Prostate gland (tissue), 2 donors: ENCODE measurements at regions not wholly inside any gene's neighbourhood (a gene's known extent, or its start where the extent isn't known, plus 50 kb on each side); places are given as distances from the start of the nearest gene placed in this dataset.
"Not testable (repeated sequence)": the region's sequence is repeated elsewhere in the genome, so short reads cannot be mapped to it uniquely, and the experiment has no call there.

Source experiments
- DNase-seq: peaks from one replicate; pipeline ENCODE4 v3.0.0-alpha.2; 2019; ENCODE audit warnings: low spot score
- H3K27ac ChIP-seq, 2 donors: fragments of 200-600 bp; sonication (generic); 2 replicates each; pipeline ENCODE4 v1.5.1; 2017 to 2019
- H3K27me3 ChIP-seq: fragments of 200-600 bp; sonication (generic); replicated peaks from 2 replicates; pipeline ENCODE4 v1.5.1; 2019; ENCODE audit not compliant: insufficient read depth
- H3K36me3 ChIP-seq, 2 donors: fragments of 200-600 bp; sonication (generic); 1 replicate in 1 of 2; 2 replicates in 1 of 2; pipeline versions ENCODE4 v1.5.1 to v1.8.1; 2017 to 2019
- H3K4me1 ChIP-seq: fragments of 200-600 bp; sonication (generic); replicated peaks from 2 replicates; pipeline ENCODE4 v1.5.1; 2019
- H3K4me3 ChIP-seq, 2 donors: fragments of 200-600 bp; sonication (generic); 2 replicates each; pipeline ENCODE4 v1.5.1; 2017 to 2019
- H3K9me3 ChIP-seq: fragments of 200-600 bp; sonication (generic); 2 replicates; pipeline ENCODE4 v1.5.1; 2017
- WGBS: methylation state at CpG from one replicate; pipeline ENCODE4 v1.1.5; 2018; 5-methylcytosine and 5-hydroxymethylcytosine counted together
- intact Hi-C: fragments of 100-400 bp; cut with DNase I; formaldehyde crosslinking; loops from one replicate; pipeline ENCODE4 v1.14.2; 2022

- H3K4me1 ChIP-seq, intact Hi-C loops, DNase-seq, H3K9me3 ChIP-seq, H3K4me3 ChIP-seq, H3K36me3 ChIP-seq, H3K27ac ChIP-seq, H3K27me3 ChIP-seq: not testable (repeated sequence)
- WGBS: 41% methylated on average over 2 of the region's 2 CpGs
These were observed 286.2 kb upstream of the C1QTNF3 start for GRCh38 chr5:34329201-34329600.

- H3K36me3 ChIP-seq, H3K4me1 ChIP-seq, intact Hi-C loops, H3K9me3 ChIP-seq, H3K27me3 ChIP-seq, H3K4me3 ChIP-seq, H3K27ac ChIP-seq, DNase-seq: not testable (repeated sequence)
These were observed 286.6 kb upstream of the C1QTNF3 start for GRCh38 chr5:34329611-34330108.

- H3K27ac ChIP-seq, H3K9me3 ChIP-seq, H3K36me3 ChIP-seq, intact Hi-C loops, H3K27me3 ChIP-seq, H3K4me1 ChIP-seq, DNase-seq, H3K4me3 ChIP-seq: not testable (repeated sequence)
These were observed 289.0 kb upstream of the C1QTNF3 start for GRCh38 chr5:34331928-34332454.

- 81% methylated on average over 1 of the region's 1 CpG for WGBS
- H3K27ac ChIP-seq, DNase-seq, H3K4me1 ChIP-seq, H3K36me3 ChIP-seq, H3K9me3 ChIP-seq, H3K4me3 ChIP-seq, intact Hi-C loops, H3K27me3 ChIP-seq: not testable (repeated sequence)
These were observed 296.5 kb upstream of the C1QTNF3 start for GRCh38 chr5:34339408-34340001.

- DNase-seq, H3K4me3 ChIP-seq, H3K27me3 ChIP-seq, H3K36me3 ChIP-seq, intact Hi-C loops, H3K4me1 ChIP-seq, H3K9me3 ChIP-seq, H3K27ac ChIP-seq: not testable (repeated sequence)
- 33% methylated on average over 2 of the region's 2 CpGs for WGBS
These were observed 301.7 kb upstream of the RAI14 start for GRCh38 chr5:34354440-34354839.

GRCh38 chr5:34371417-34371816, 284.7 kb upstream of the RAI14 start:
- intact Hi-C loops, H3K36me3 ChIP-seq, DNase-seq, H3K9me3 ChIP-seq, H3K4me1 ChIP-seq, H3K4me3 ChIP-seq, H3K27me3 ChIP-seq, H3K27ac ChIP-seq: not testable (repeated sequence)
- WGBS: 65% methylated on average over 2 of the region's 2 CpGs

GRCh38 chr5:34371817-34372216, 284.3 kb upstream of the RAI14 start:
- DNase-seq: not testable (repeated sequence)

GRCh38 chr5:34372739-34373138, 283.4 kb upstream of the RAI14 start:
- intact Hi-C loops, H3K27ac ChIP-seq, H3K4me1 ChIP-seq, H3K27me3 ChIP-seq, H3K4me3 ChIP-seq, H3K9me3 ChIP-seq, H3K36me3 ChIP-seq, DNase-seq: not testable (repeated sequence)
- WGBS: 39% methylated on average over 5 of the region's 5 CpGs

More at GRCh38 chr5:34371817-34372216, 284.3 kb upstream of the RAI14 start:
- H3K4me3 ChIP-seq, H3K9me3 ChIP-seq, H3K36me3 ChIP-seq, H3K4me1 ChIP-seq, intact Hi-C loops, H3K27ac ChIP-seq, H3K27me3 ChIP-seq: not testable (repeated sequence)
- WGBS: 94% methylated on average over 1 of the region's 1 CpG

GRCh38 chr5:34377651-34378050, 278.5 kb upstream of the RAI14 start:
- H3K27ac ChIP-seq, H3K27me3 ChIP-seq, H3K36me3 ChIP-seq, H3K4me3 ChIP-seq, H3K4me1 ChIP-seq, H3K9me3 ChIP-seq, intact Hi-C loops, DNase-seq: not testable (repeated sequence)
- 82% methylated on average over 2 of the region's 2 CpGs for WGBS

- WGBS: 94% methylated on average over 2 of the region's 2 CpGs
- H3K9me3 ChIP-seq, H3K4me1 ChIP-seq, H3K36me3 ChIP-seq, intact Hi-C loops, H3K4me3 ChIP-seq, H3K27ac ChIP-seq, H3K27me3 ChIP-seq, DNase-seq: not testable (repeated sequence)
These were observed 277.6 kb upstream of the RAI14 start for GRCh38 chr5:34378498-34378897.

GRCh38 chr5:34388754-34389153, 267.4 kb upstream of the RAI14 start:
- DNase-seq, H3K27me3 ChIP-seq, H3K9me3 ChIP-seq, H3K27ac ChIP-seq, H3K36me3 ChIP-seq, H3K4me1 ChIP-seq, intact Hi-C loops, H3K4me3 ChIP-seq: not testable (repeated sequence)
- WGBS: 28% methylated on average over 3 of the region's 3 CpGs
